ENCODE measurements at regions not wholly inside any gene's neighbourhood (a gene's known extent, or its start where the extent isn't known, plus 50 kb on each side); places are given as distances from the start of the nearest gene placed in this dataset.

DNA sequence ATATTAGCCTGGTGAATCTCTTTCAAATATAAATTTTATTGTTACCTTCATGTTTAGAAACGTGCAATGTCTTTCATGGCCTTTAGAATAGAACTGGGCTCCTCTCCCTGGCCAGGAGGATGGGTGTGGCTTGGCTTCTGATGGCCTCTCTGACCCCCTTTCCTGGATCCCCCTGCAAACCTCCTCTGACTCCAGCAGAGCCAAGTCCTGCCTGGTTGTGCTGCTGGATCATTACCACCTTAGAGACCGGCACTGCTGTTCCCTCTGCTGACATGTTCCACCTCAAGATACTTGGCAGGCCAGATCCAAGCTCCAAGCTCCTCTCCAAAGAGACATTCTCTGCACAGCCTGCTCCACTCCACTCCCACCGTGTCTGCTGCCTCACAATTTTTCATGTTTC is 823.8 kb upstream of the HS6ST1 start:
- no peak overlapping the region for H3K4me3 ChIP-seq (ENCODE audit: low read depth, poor library complexity, severe bottlenecking)
- no peak for DNase-seq (ENCODE audit: low spot score in 2 of 2)
- 37 to 44% methylated on average over 3 of the region's 3 CpGs for WGBS, 2 donors
- TF ChIP-seq, protein P1, sequence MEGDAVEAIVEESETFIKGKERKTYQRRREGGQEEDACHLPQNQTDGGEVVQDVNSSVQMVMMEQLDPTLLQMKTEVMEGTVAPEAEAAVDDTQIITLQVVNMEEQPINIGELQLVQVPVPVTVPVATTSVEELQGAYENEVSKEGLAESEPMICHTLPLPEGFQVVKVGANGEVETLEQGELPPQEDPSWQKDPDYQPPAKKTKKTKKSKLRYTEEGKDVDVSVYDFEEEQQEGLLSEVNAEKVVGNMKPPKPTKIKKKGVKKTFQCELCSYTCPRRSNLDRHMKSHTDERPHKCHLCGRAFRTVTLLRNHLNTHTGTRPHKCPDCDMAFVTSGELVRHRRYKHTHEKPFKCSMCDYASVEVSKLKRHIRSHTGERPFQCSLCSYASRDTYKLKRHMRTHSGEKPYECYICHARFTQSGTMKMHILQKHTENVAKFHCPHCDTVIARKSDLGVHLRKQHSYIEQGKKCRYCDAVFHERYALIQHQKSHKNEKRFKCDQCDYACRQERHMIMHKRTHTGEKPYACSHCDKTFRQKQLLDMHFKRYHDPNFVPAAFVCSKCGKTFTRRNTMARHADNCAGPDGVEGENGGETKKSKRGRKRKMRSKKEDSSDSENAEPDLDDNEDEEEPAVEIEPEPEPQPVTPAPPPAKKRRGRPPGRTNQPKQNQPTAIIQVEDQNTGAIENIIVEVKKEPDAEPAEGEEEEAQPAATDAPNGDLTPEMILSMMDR (IDR thresholded peaks at IDR 0.05), result no peak
- intact Hi-C loops (cut with DNase I; ENCODE audit: low total_unique reads), result no loop called here

DNA sequence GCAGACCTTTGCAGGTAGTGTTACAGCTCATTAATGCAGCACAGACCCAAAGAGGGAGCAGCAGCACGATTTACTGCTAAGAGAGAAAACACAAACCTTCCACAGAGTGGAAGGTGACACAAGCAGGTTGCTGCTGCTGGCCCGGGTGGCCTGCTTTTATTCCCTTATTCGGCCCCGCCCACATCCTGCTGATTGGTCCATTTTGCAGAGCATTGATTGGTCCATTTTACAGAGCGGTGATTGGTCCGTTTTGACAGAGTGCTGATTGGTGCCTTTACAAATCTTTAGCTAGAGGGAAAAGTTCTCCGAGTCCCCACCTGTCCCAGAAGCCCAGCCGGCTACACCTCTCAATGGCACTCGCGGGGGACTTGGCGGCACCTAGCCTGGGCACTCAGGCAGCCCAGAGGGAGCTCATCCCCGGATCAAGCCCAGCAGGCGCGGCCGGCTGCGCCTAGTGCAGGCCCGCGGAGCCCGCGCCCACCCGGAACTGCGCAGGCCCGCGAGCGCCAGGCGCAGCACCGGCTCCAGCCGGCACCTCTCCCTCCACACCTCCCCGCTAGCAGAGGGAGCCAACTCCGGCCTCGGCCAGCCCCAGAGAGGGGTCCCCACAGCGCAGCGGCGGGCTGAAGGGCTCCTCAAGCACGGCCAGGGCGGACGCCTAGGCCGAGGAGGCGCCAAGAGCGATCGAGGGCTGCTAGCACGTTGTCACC is 825.6 kb upstream of the HS6ST1 start:
- TF ChIP-seq POLR2A (IDR thresholded peaks at IDR 0.05), result no peak
- TF ChIP-seq, protein P1 (IDR thresholded peaks at IDR 0.05), result no peak
- intact Hi-C loops (cut with DNase I; ENCODE audit: low total_unique reads), result no loop called here
- no peak overlapping the region for H3K4me3 ChIP-seq (ENCODE audit: low read depth, poor library complexity, severe bottlenecking)
- 95 to 96% methylated on average over 21 to 41 of the region's 42 CpGs for WGBS, 2 donors
- DNase-seq (ENCODE audit: low spot score in 2 of 2), result no peak

DNA sequence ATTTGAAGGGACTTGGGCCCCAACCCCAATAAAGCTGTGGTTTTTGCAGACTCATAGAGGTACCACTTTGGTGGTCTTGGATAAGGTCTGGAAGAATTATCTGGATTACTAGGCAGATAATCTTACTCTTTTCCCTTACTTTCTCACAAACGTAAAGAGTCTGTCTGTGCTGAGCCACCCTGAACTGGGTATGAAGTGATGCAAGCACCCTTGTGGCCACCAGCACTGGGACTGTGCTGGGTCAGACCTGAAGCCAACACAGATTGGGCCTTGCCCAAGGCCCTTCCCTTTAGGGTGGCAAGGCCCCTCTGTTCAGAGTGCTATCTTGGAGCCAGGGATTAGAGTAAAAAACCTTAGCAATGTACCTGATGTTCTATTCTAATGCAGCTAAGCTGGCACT is 827.0 kb upstream of the RAB6C start:
- DNase-seq (ENCODE audit: low spot score in 2 of 2), result no peak
- 47 to 70% methylated on average over 1 of the region's 1 CpG for WGBS, 2 donors
- no peak overlapping the region for H3K4me3 ChIP-seq (ENCODE audit: low read depth, poor library complexity, severe bottlenecking)
- TF ChIP-seq, protein P1 (IDR thresholded peaks at IDR 0.05), result no peak
- no peak for TF ChIP-seq POLR2A (IDR thresholded peaks at IDR 0.05)
- intact Hi-C loops (cut with DNase I; ENCODE audit: low total_unique reads), result no loop called here

DNA sequence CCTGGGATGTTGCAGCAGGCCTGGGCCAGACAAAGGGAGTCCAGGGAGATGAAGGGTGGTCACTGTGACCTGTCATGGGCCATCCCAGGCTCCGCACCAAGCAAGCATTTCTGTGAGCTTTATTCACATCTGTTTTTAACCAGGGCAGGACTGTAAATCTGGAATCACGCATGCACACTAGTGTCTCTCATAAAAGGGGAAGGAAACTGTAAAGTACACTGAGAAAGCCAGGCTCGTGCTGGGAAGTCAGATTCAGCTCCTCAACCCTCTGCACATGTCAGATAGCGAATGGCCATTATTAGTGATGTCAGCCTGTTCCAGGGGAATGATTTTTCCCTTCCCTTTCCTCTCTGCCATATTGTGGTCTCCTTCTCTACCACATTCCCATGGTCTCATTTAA is 818.6 kb upstream of the RAB6C start:
- intact Hi-C loops (cut with DNase I; ENCODE audit: low total_unique reads), result no loop called here
- no peak for DNase-seq (ENCODE audit: low spot score in 2 of 2)
- TF ChIP-seq, protein P1 (IDR thresholded peaks at IDR 0.05), result no peak
- TF ChIP-seq POLR2A (IDR thresholded peaks at IDR 0.05), result no peak
- no peak overlapping the region for H3K4me3 ChIP-seq (ENCODE audit: low read depth, poor library complexity, severe bottlenecking)
- 58 to 72% methylated on average over 4 of the region's 4 CpGs for WGBS, 2 donors

DNA sequence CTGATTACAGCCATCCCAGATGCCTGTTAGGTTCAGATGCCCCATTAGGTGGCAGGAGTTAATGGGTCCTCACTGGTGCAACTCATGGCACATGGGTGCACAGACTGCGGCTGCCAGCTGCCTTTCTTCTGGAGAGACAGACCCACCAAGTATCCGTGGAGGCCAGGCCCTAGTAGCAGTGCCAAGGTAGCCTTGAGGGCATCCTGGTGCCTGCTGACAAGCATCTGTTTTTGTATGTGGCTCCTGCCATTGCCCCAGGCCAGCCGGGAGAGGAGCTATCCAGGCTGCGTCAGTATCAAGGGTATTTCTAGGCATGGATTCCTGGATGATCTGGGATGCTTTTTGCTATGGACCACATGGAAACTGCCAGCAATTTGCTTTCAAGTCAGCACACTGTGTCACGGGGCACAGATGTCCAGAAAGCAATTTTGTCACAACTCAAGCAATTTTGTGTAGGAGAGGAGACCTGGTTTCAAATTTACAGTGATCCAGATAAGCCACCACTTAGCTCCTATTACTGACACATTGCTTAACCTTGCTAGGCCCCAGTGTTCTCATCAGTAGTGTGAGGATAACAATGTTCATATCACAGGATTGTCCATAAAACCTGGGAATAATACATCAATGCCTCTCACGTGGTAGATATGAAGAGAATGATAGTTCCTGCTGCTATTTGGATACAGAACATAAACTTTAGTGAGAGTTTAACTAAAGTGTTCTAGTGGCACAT is 815.1 kb upstream of the RAB6C start:
- TF ChIP-seq, protein P1 (IDR thresholded peaks at IDR 0.05), result no peak
- TF ChIP-seq POLR2A (IDR thresholded peaks at IDR 0.05), result no peak
- WGBS, 2 donors, result 56 to 65% methylated on average over 6 of the region's 6 CpGs

More for the DNA sequence above, 815.1 kb upstream of the RAB6C start:
- intact Hi-C loops (cut with DNase I; ENCODE audit: low total_unique reads), result no loop called here
- DNase-seq (ENCODE audit: low spot score in 2 of 2), result no peak
- no peak overlapping the region for H3K4me3 ChIP-seq (ENCODE audit: low read depth, poor library complexity, severe bottlenecking)

Measured in lower leg skin (tissue), 4 donors.